Endothelial cell of umbilical vein (primary cell): ENCODE measurements at regions not wholly inside any gene's neighbourhood (a gene's known extent, or its start where the extent isn't known, plus 50 kb on each side); places are given as distances from the start of the nearest gene placed in this dataset.

Experiments used
- BruUV-seq: library from RNA; stranded (reverse); fragments of 400-500 nt; replicated peaks from 2 replicates; lab custom pipeline; 2021; lab: Mats Ljungman, UMichigan
- CTCF ChIA-PET: fragments of 300-600, 350-600 bp; sonication (Branson Sonifier 250); formaldehyde crosslinking; loops from one replicate; lab custom pipeline; 2021; ENCODE audit warnings: antibody characterized with exemption, inconsistent platforms; lab: Charles Lee
- POLR2A ChIA-PET: fragments of 300-600, 350-600 bp; sonication (Branson Sonifier 250); formaldehyde crosslinking; loops from one replicate; lab custom pipeline; 2021; ENCODE audit warnings: antibody characterized with exemption, inconsistent platforms; lab: Charles Lee
- DNase-seq: peaks from one replicate; pipeline ENCODE4 v3.0.0-alpha.2; 2011; ENCODE audit warnings: low read depth, low spot score
- FAIRE-seq: peaks from 2 replicates; lab custom pipeline; 2011; peaks lifted over from hg19 to GRCh38; lab: Jason Lieb, UNC
- H2AFZ ChIP-seq: 2 replicates; pipeline ENCODE4 v1.6.0; 2012; ENCODE audit warnings: low read depth, low read length, control low read depth, inconsistent platforms
- H3K27ac ChIP-seq: 2 replicates; pipeline ENCODE4 v1.5.1; 2011; ENCODE audit warnings: low read depth, mild to moderate bottlenecking, control low read depth, low read length, moderate library complexity; ENCODE audit not compliant: insufficient read depth
- H3K27me3 ChIP-seq, 2 experiments: 2 replicates each; pipeline versions ENCODE4 v1.6.0 to v1.6.1; 2011; ENCODE audit warnings: low read length in 2 of 2, mixed read lengths in 1 of 2; ENCODE audit not compliant: control insufficient read depth in 2 of 2, insufficient read depth in 2 of 2
- H3K36me3 ChIP-seq, 2 experiments: 2 replicates in 1 of 2; 3 replicates in 1 of 2; pipeline ENCODE4 v1.5.1; 2011; ENCODE audit warnings: low read length in 2 of 2, mild to moderate bottlenecking in 1 of 2, moderate library complexity in 1 of 2; ENCODE audit not compliant: control insufficient read depth in 2 of 2, insufficient read depth in 2 of 2; ENCODE audit errors: extremely low read depth in 1 of 2
- H3K4me1 ChIP-seq: 3 replicates; pipeline ENCODE4 v1.5.1; 2011; ENCODE audit warnings: mild to moderate bottlenecking, low read length; ENCODE audit not compliant: control insufficient read depth, insufficient read depth; ENCODE audit errors: extremely low read depth
- H3K4me2 ChIP-seq: 2 replicates; pipeline ENCODE4 v1.6.1; 2011; ENCODE audit warnings: low read length, control low read depth, mixed read lengths; ENCODE audit not compliant: insufficient read depth
- H3K4me3 ChIP-seq, 3 experiments: fragments of 200-600 bp in 1 of 3; sonication (generic), shearing (Covaris generic) in 1 of 3; replicated peaks in 1 of 3; 2 replicates each; pipeline ENCODE4 v1.5.1; 2011 to 2016; ENCODE audit warnings: control low read depth in 3 of 3, low read length in 3 of 3, mild to moderate bottlenecking in 2 of 3, inconsistent platforms in 1 of 3, low read depth in 1 of 3, moderate library complexity in 1 of 3; ENCODE audit not compliant: insufficient read depth in 1 of 3
- H3K79me2 ChIP-seq: 2 replicates; pipeline ENCODE4 v1.6.0; 2012; ENCODE audit warnings: low read length, inconsistent platforms; ENCODE audit not compliant: control insufficient read depth, insufficient read depth
- H3K9ac ChIP-seq: replicated peaks from 2 replicates; pipeline ENCODE3; 2011; ENCODE audit warnings: low read length, control low read depth; ENCODE audit not compliant: insufficient read depth; ENCODE audit errors: extremely low read depth
- H3K9me1 ChIP-seq: replicated peaks from 3 replicates; pipeline ENCODE4 v1.6.0; 2011; ENCODE audit warnings: mild to moderate bottlenecking, low read length; ENCODE audit not compliant: control insufficient read depth, insufficient read depth; ENCODE audit errors: extremely low read depth
- H3K9me3 ChIP-seq: replicated peaks from 2 replicates; pipeline ENCODE4 v1.5.1; 2012; ENCODE audit warnings: low read length, inconsistent platforms; ENCODE audit not compliant: control insufficient read depth, insufficient read depth
- H4K20me1 ChIP-seq: replicated peaks from 2 replicates; pipeline ENCODE3; 2011; ENCODE audit warnings: mild to moderate bottlenecking, low read length; ENCODE audit not compliant: control insufficient read depth, insufficient read depth; ENCODE audit errors: extremely low read depth
- CTCF ChIP-seq, 2 donors: IDR thresholded peaks; 1 replicate in 1 of 2; 2 replicates in 1 of 2; pipeline ENCODE4 v1.5.1; 2011; ENCODE audit warnings: low read length in 2 of 2, mild to moderate bottlenecking in 2 of 2, moderate library complexity in 2 of 2, control low read depth in 1 of 2, inconsistent platforms in 1 of 2, low read depth in 1 of 2; ENCODE audit not compliant: insufficient read depth in 1 of 2; ENCODE audit errors: extremely low read depth in 1 of 2
- EZH2 ChIP-seq: IDR thresholded peaks from 2 replicates; pipeline ENCODE4 v1.6.1; 2012; ENCODE audit warnings: borderline replicate concordance, low read depth, mild to moderate bottlenecking, moderate library complexity, low read length, inconsistent platforms; ENCODE audit not compliant: severe bottlenecking
- FOS ChIP-seq: IDR thresholded peaks from 2 replicates; pipeline ENCODE4 v1.6.1; 2011; ENCODE audit warnings: mild to moderate bottlenecking, low read length, moderate library complexity, borderline replicate concordance; ENCODE audit not compliant: insufficient read depth
- GATA2 ChIP-seq: IDR thresholded peaks from 2 replicates; pipeline ENCODE4 v1.7.0; 2011; ENCODE audit warnings: low read depth, mild to moderate bottlenecking, moderate library complexity, mixed read lengths, low read length; ENCODE audit not compliant: insufficient read length, insufficient read depth
- JUN ChIP-seq: IDR thresholded peaks from 2 replicates; pipeline ENCODE4 v1.6.1; 2011; ENCODE audit warnings: borderline replicate concordance, low read depth; ENCODE audit not compliant: insufficient read length, insufficient read depth
- MAX ChIP-seq: IDR thresholded peaks from 2 replicates; pipeline ENCODE4 v1.6.1; 2011; ENCODE audit not compliant: insufficient read depth, insufficient read length
- MYC ChIP-seq: IDR thresholded peaks from one replicate; pipeline ENCODE4 v1.6.1; 2011; ENCODE audit warnings: mild to moderate bottlenecking, low read depth, low read length
- POLR2A ChIP-seq: IDR thresholded peaks from 2 replicates; pipeline ENCODE4 v1.6.1; 2012; ENCODE audit warnings: low read depth, mild to moderate bottlenecking, control low read depth, low read length
- POLR2AphosphoS5 ChIP-seq: IDR thresholded peaks from 2 replicates; pipeline ENCODE4 v1.6.1; 2012; ENCODE audit warnings: low read depth, mild to moderate bottlenecking, control low read depth, low read length, moderate library complexity; ENCODE audit not compliant: insufficient read depth
- dilution Hi-C: fragments of 300-500 bp; cut with MboI; formaldehyde crosslinking; loops from one replicate; pipeline ENCODE4 v1.15.0; 2019; ENCODE audit warnings: low sequenced_read_pairs; ENCODE audit not compliant: extremely low pct_ligation_motif_present
- intact Hi-C: fragments of 100-400 bp; cut with micrococcal nuclease; formaldehyde crosslinking; loops from one replicate; pipeline ENCODE4 v1.10.0; 2022

- Histone ChIP-seq H3K9me3 (no peaks in the 10 kb centered on the region), H3K9ac (no peak overlapping the region), H3K27ac (no peak overlapping the region), H3K27me3 (peaks cover 0 to 3% of the 10 kb centered on the region in 2 experiments), H3K36me3 (no peaks in the 10 kb centered on the region), H3K9me1 (no peaks in the 10 kb centered on the region), H3K4me3 (no peak overlapping the region), H3K4me1 (no peaks in the 10 kb centered on the region), H3K79me2 (no peaks in the 10 kb centered on the region), H3K4me2 (no peak overlapping the region), H2AFZ (no peak overlapping the region), H4K20me1 (no peaks in the 10 kb centered on the region)
- POLR2A ChIA-PET, result no interaction called here
- DNase-seq, result no peak
- no TSS peak for BruUV-seq
- no peak for FAIRE-seq
- CTCF ChIA-PET, result no interaction called here
- intact Hi-C loops (no loop called here), dilution Hi-C loops (loop anchor here (10.0 kb wide), 1 partner anchor 56 kb away; no protein-coding TSS in a partner anchor)
- TF ChIP-seq POLR2A (no peak), MAX (no peak), FOS (no peak), CTCF (IDR thresholded peaks at IDR 0.05; ENCODE audit: extremely low read depth in 1 of 2, insufficient read depth in 1 of 2, low read depth in 1 of 2, low read length in 2 of 2) (no peak), MYC (no peak), EZH2 (no peak), GATA2 (no peak), POLR2AphosphoS5 (no peak), JUN (no peak)
Measured at GRCh38 chr1:24989082-24989481, 59.0 kb upstream of the RUNX3 start.
